ENCODE measurements at regions not wholly inside any gene's neighbourhood (a gene's known extent, or its start where the extent isn't known, plus 50 kb on each side); places are given as distances from the start of the nearest gene placed in this dataset.
"Not testable (repeated sequence)": the region's sequence is repeated elsewhere in the genome, so short reads cannot be mapped to it uniquely, and the experiment has no call there.

DNA sequence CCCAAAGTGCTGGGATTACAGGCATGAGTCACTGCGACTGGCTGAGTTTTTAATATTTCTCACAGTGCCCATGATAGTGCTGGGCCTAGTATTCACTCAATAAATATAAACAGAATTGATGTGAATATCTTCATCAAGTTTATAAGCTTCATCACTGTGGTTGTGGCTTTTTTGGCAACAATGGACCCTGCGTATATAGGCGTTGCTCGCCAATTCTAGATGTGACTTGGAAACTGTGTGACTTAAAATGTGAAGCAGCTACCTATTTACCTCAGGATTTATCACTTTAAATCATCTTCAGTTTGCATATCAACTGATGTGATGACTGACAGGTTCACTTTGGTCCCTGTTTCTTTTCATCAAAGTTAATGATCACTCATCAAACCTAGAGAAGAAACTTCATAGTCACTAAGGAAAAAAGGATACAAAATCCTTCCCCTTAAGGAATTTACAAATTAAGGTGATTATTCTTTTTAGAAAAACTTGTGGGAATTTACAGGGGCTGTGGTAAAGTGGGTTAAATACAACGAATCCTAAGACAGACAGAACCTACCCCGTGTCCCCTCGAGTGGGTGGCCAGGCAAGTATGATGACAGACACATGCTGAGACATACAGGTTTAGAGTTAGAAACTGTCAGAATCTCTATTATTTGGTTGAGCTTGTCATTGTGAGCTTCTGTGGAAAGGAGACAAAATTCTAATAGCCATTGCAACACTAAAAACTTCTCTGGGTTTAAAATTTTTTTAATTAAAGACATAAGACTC, 101.3 kb downstream of the AKAP11 start:
- DNase-seq (ENCODE audit: low read depth) = no peak

DNA sequence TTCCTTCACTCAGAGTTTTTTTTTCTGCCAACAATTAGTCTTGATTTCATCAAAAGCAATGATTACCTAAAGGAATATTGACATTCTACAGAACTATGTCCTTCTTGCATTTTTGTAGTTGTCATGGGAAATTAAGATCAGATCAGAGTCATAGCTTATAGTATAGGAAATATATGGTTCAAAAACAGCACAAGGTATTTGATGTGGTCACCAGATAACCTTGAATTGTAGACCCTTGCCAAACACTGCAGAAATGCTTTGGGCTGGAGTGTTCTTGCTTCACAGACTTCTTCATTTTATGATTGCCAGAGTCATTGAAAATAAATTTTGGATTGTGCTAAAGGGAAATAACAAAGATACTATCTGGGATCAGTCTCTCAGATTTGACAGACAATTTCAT, 103.7 kb downstream of the AKAP11 start:
- no peak for DNase-seq (ENCODE audit: low read depth)

DNA sequence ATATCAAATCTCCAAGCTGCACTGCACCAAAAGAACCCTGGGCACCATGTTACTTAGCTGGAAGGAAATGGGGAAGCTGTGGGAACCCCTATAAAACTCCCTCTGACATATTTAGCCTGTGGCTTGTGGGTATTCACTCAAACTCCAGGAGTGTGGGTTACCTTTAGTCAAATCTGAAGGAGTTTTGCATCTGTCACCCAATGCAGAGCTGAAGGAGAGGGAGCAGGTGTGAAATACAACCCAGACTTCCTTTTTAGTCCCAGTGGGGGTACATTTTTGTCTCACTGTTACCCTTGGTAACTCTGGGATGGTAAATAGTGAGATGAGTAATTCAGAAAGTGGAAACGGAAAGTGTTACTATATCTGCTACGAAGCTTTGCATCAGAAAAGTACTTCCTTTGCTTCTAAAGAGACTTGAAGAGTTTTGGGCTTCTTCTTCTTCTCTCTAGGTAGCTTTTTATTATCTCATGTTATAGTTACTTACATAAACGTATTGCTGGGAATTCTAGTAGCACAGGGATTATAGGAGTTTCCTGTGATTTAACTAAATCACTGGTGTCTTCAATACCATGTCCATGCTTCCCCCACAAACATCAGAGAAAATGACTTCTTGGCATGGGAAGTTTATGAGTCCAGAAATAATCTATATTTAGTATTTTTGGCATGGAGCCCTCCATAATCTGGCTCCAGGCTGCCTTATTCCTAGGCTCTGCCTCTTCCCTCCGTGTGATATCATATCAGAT, 105.9 kb downstream of the AKAP11 start:
- DNase-seq (ENCODE audit: low read depth) = no peak

DNA sequence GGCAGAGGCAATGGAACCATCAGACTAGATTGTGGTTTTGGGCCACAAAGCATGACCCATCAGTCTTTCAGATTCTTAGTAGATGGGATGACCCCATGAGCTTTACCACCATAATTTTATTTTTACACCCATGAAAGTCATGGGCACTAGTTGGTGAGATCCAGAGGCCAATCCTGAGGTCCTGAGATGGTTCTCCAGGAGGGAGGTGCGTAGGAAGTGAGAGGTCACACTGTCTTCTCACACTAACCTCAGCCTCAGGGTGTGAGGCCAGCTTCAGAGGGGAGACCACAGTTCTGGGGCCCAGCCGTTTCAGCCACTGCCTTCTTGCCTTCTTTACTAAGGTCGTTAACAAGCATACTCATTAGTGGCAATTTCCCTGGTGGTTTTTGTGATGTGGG, 106.4 kb downstream of the AKAP11 start:
- no peak for DNase-seq (ENCODE audit: low read depth)

- DNase-seq (ENCODE audit: low read depth) = no peak
These were observed 107.3 kb downstream of the AKAP11 start for GRCh38 chr13:42379241-42379640.

DNA sequence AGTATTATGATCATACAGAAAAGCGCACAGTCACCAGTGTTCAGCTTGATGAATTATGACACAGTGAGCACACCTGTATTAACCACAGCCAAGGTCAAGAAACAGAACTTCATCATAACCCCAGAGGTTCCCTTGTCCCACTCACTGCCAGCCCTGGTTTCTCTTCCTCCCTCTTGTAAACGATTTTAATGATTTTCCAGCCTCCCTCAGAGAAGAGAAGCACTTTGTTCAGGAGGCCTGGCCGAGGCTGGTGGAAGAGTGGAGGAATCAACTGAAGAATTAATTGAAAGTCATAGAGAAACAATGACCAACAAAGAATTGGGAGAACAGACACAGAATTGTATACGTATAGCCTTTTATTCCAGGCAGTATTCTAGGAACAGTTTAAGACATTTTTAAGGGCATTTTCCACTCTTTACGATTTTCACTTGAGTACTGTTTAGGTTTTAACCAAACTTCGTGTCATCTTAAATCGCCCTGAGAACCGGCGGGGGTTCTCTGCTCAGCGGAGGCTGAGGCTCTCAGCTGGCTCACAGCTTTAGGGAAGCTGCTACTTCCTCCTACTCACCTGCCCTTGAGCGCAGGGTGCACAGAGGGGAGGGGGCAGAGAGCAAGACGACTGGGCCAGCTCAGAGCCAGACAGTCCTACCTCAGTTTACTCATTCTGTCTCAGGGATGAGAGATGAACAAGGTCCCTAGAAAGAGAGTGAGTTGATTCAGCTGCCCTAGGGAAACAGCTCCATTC, 108.6 kb downstream of the AKAP11 start:
- no peak for DNase-seq (ENCODE audit: low read depth)

DNA sequence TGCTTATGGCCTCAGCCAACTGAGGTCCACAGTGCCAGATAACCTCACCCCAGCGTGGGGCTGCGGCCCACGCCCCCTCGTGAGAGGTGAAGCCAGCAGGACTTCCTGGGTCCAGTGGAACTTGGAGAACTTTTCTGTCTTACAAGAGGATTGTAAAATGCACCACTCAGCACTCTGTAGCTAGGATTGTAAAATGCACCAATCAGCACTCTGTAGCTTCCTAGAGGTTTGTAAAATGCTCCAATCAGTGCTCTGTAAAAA, 109.1 kb downstream of the AKAP11 start:
- no peak for DNase-seq (ENCODE audit: low read depth)

GRCh38 chr13:42381426-42381825, 109.5 kb downstream of the AKAP11 start:
- not testable (repeated sequence) for DNase-seq (ENCODE audit: low read depth)

GRCh38 chr13:42383025-42383424, 111.1 kb downstream of the AKAP11 start:
- no peak for DNase-seq (ENCODE audit: low read depth)

GRCh38 chr13:42384265-42384664, 112.3 kb downstream of the AKAP11 start:
- no peak for DNase-seq (ENCODE audit: low read depth)

DNA sequence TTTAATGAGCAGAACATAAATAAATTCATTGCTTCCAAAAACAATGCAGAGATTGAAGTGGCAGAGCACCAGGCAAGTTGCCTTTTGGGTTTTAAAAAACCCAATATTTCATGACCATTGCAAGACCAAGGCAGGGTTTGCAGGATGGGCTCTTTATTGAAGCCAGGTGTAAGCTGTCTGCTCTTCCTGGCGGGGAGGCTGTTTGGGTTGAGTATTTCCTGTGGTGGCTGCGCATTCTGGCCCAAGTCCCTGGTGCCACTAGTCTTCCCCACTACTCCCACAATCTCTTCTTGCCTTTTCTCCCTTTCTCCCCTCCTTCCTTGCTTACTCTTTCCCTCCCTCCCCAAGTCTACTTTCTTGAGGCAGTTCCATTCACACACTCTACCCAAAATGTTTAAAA, 116.4 kb downstream of the AKAP11 start:
- no peak for DNase-seq (ENCODE audit: low read depth)

DNA sequence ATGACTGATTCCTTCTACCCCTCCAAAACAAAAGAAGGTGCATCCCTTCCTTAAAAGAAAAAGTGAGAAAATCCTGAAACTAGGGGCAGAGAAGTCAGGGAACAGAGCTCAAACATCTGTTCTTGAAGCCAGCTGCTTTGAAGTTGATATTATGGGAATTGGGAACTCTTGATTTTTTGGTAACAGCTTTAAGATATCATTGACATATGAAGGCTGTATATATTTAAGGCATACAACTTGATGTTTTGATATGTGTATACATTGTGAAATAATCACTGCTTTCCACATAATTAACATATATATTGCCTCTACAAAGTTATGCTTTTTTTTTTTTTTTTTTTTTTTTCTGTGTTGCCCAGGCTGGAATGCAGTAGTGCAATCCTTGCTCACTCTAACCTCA, 117.1 kb downstream of the AKAP11 start:
- no peak for DNase-seq (ENCODE audit: low read depth)

GRCh38 chr13:42392180-42392579, 120.2 kb downstream of the AKAP11 start:
- no peak for DNase-seq (ENCODE audit: low read depth)

DNA sequence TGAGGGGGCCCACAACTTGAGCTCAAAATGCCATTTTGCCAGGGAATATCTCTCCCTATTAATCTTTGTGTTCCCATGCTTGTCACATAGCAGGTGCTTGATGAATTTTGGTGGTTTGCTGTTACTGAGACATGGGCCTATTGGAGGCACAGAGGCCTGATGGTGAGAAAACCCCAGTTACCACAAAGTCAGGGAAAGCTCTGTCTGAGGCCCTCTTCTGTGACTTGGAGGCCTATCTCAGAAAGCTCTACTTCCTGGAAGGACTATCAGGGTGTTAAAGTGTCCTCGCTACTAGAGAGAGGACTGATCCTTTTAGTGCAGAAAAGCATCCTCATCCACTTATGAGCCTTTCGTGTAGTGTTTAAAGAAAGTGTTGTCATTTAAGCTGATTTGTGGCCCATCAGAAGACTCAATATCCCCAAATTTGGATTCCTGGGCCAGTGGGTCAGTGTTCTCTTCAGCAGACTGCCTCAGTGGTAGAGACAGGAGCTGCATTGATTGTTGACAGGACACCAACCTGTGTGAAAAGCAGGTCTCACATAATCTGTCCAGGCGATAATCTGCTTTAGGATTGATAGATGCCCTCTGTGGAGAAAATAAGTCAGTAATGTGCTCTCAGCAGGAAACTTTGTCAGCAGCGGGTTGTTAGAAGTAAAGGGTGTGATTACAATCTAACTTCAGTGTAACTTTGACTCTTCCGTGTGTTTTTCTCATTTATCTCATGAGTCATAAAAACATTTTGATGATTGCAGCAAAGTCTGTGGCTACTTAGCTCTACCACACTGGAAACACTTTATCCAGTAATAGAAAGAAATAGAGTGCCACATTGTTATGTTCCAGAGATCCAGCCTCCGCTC, 121.0 kb downstream of the AKAP11 start:
- DNase-seq (ENCODE audit: low read depth) = no peak

DNA sequence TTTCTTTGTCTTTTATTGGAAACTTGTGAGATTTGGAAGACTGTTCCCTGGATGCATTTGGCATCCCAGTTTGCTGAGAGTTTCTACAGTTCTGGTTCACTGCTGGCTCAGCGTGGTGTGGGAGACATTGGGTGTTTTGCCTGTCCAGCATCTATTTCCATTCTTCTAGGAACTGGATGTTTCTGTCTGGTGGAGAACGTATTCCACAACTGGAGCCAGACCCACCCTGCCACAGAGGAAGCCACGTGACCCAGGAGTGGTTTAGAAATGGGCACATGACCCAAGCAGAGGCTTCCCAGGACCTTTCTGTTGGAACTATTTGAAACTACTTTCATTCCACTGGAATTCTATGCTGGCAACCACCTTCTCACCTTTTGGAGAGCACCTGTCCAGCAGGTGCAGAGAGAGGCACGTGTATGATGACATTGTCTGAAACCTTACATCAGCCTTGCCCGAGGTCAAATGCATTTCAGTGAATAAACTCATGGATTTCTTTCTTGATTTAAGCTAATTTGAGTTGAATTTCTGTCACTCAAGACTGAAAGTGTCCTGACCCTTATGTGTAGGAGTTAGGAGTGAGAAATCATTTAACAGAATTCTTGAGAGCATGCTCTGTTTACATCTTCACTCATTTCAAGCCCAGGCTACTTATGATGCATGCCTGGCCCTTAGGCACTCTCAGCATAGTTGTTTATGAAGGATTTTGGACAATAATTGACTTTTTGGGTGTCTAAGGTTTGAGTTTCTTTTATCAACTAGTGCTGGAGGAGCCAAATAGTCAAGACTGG, 121.8 kb downstream of the AKAP11 start:
- DNase-seq (ENCODE audit: low read depth) = no peak

DNA sequence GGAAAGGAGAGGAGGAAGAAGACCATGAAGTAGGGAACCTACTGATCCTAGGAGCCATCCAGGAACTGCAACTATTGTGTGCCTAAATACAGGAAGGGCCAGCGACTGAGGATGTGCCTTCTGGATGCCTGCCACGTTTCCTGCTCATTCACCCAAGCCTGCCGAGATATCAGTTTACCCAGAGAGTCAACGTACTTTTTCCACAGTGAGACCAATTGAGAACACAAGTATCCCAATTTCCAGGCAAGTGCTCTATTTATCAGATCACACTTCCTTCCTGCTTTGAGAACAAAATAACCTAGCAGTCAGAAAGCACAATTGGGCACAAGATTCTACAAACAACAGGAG, 122.4 kb downstream of the AKAP11 start:
- DNase-seq (ENCODE audit: low read depth) = no peak

- DNase-seq (ENCODE audit: low read depth) = no peak
These were observed 122.7 kb downstream of the AKAP11 start for GRCh38 chr13:42394711-42395085.

DNA sequence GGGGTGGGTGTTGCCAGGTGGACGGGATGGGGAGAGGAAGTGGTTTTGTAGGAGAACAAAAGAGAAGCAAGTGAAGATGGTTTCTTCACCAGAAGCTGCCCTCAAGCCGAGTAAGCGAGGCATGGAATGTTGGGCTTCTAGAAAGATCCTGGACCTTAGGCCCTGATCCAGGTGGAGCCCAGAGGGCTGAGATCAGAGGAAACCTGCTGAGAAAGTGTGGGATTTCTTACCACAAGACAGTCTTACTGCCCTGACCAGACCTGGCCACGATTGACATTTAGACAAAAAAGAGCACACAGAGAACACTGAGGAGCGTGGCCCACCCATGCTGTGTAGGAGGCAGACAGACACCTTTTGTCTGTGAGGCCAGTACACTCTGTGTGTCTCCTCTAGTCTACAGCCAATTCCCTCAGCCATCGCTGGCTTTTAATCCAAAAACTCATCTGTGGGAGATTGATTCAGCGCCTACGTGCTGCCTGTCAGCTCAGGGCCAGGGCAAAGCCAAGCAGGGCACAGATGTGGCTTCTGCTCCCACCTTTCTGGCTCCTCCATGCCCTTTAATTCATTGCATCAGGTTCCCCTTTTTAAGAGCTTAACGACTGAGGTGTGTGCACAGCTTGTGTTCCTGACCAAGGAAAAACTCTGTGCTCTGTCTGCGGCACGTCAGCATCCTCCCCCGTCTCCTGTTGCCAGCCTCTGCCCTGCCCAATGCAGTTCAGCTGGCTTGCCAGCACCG, 123.3 kb downstream of the AKAP11 start:
- no peak for DNase-seq (ENCODE audit: low read depth)

DNA sequence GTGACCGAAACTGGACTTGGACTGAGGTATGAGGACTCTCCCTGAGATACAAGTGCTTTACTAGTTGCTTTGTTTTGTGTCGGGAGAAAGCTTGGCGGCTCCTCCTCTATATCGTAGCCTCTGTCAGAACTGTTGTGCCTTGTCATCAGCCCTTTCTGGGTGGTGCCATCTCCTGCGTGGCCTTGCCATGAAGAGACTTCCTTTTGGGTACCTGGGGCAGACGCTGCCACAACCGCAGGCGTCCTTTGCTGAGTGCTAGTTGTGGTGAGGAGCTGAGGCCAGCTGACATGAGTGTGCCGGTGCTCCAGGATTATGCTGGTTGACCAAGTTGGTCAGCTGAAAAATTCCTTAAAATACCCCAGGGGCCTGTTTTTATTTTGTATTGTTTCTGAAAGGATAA, 124.5 kb downstream of the AKAP11 start:
- no peak for DNase-seq (ENCODE audit: low read depth)

- no peak for DNase-seq (ENCODE audit: low read depth)
These were observed 125.1 kb downstream of the AKAP11 start for GRCh38 chr13:42396901-42397655.

All from stimulated activated CD4-positive, alpha-beta T cell treated with anti-CD3 and anti-CD28 coated beads, Interleukin-2, amount 100 ng/mL, for 4 hours (primary cell).